HEK293 (cell line): ENCODE measurements at regions not wholly inside any gene's neighbourhood (a gene's known extent, or its start where the extent isn't known, plus 50 kb on each side); places are given as distances from the start of the nearest gene placed in this dataset.

Source experiments
- CTCF ChIA-PET: fragments of 350-600 bp; formaldehyde crosslinking; extraction: SDS; loops from one replicate; lab custom pipeline; 2021; ENCODE audit warnings: antibody characterized with exemption; lab: Yijun Ruan, JAX
- POLR2A ChIA-PET: fragments of 300-600 bp; formaldehyde crosslinking; extraction: SDS; loops from one replicate; lab custom pipeline; 2020; ENCODE audit warnings: antibody characterized with exemption, inconsistent platforms; lab: Yijun Ruan, JAX
- H3K27ac ChIP-seq: fragments of 200-500 bp; sonication (Bioruptor generic); 2 replicates; pipeline ENCODE4 v1.5.1; 2014; ENCODE audit warnings: low read depth, low read length, control low read depth, inconsistent platforms; ENCODE audit errors: extremely low read depth
- H3K36me3 ChIP-seq, 2 experiments: fragments of 200-500 bp in 1 of 2; sonication (Bioruptor generic) in 1 of 2; 1 replicate in 1 of 2; 2 replicates in 1 of 2; pipeline ENCODE4 v1.5.1; 2014 to 2017; ENCODE audit warnings: inconsistent platforms in 2 of 2, low read length in 2 of 2; ENCODE audit not compliant: control insufficient read depth in 2 of 2, insufficient read depth in 1 of 2
- H3K4me1 ChIP-seq: fragments of 200-500 bp; sonication (Bioruptor generic); 2 replicates; pipeline ENCODE4 v1.5.1; 2014; ENCODE audit warnings: mild to moderate bottlenecking, low read length, inconsistent platforms; ENCODE audit not compliant: control insufficient read depth, insufficient read depth
- H3K4me3 ChIP-seq: 2 replicates; pipeline ENCODE4 v1.5.1; 2011; ENCODE audit warnings: low read depth, mild to moderate bottlenecking, control low read depth, low read length, moderate library complexity
- H3K9me3 ChIP-seq: fragments of 200-500 bp; sonication (Bioruptor generic); 2 replicates; pipeline ENCODE4 v1.5.1; 2014; ENCODE audit warnings: low read depth, low read length, inconsistent platforms; ENCODE audit not compliant: control insufficient read depth, insufficient read depth
- ELK4 ChIP-seq: IDR thresholded peaks from 2 replicates; pipeline ENCODE4 v1.6.1; 2011; ENCODE audit warnings: mild to moderate bottlenecking, low read depth, low read length, borderline replicate concordance
- MEIS1 ChIP-seq: sonication (generic); formaldehyde crosslinking; IDR thresholded peaks from 2 replicates; pipeline ENCODE4 v1.8.1; 2022; ENCODE audit warnings: missing genetic modification reagents, mild to moderate bottlenecking, borderline replicate concordance
- MYNN ChIP-seq: fragments of 450-650 bp; formaldehyde crosslinking; IDR thresholded peaks from 2 replicates; pipeline ENCODE4 v1.5.1; 2016; ENCODE audit warnings: missing biosample characterization, missing genetic modification characterization, borderline replicate concordance
- OVOL3 ChIP-seq: fragments of 450-650 bp; formaldehyde crosslinking; IDR thresholded peaks from 2 replicates; pipeline ENCODE4 v1.5.1; 2016; ENCODE audit warnings: missing biosample characterization, missing genetic modification characterization
- SP3 ChIP-seq: fragments of 450-650 bp; formaldehyde crosslinking; IDR thresholded peaks from 2 replicates; pipeline ENCODE4 v1.5.1; 2016; ENCODE audit warnings: missing biosample characterization, missing genetic modification characterization
- TSHZ1 ChIP-seq: fragments of 450-650 bp; formaldehyde crosslinking; IDR thresholded peaks from 2 replicates; pipeline ENCODE4 v1.5.1; 2016; ENCODE audit warnings: missing biosample characterization, missing genetic modification characterization, borderline replicate concordance
- YY1 ChIP-seq: fragments of 450-650 bp; formaldehyde crosslinking; IDR thresholded peaks from 2 replicates; pipeline ENCODE4 v1.5.1; 2018; ENCODE audit warnings: missing biosample characterization, missing genetic modification characterization
- ZBTB6 ChIP-seq: fragments of 450-650 bp; formaldehyde crosslinking; IDR thresholded peaks from 2 replicates; pipeline ENCODE4 v1.5.1; 2017; ENCODE audit warnings: missing biosample characterization, missing genetic modification characterization
- ZBTB8A ChIP-seq: fragments of 450-650 bp; formaldehyde crosslinking; IDR thresholded peaks from 2 replicates; pipeline ENCODE4 v1.5.1; 2016; ENCODE audit warnings: missing biosample characterization, missing genetic modification characterization
- ZFP3 ChIP-seq: fragments of 450-650 bp; formaldehyde crosslinking; IDR thresholded peaks from 2 replicates; pipeline ENCODE4 v1.5.1; 2016; ENCODE audit warnings: low read depth, missing biosample characterization, missing genetic modification characterization
- ZFP69B ChIP-seq: fragments of 450-650 bp; formaldehyde crosslinking; IDR thresholded peaks from 2 replicates; pipeline ENCODE4 v1.5.1; 2016; ENCODE audit warnings: missing biosample characterization, missing genetic modification characterization
- ZNF114 ChIP-seq: fragments of 450-650 bp; formaldehyde crosslinking; IDR thresholded peaks from 2 replicates; pipeline ENCODE4 v1.5.0; 2017; ENCODE audit warnings: missing biosample characterization, missing genetic modification characterization
- ZNF274 ChIP-seq, 2 experiments: fragments of 200-500 bp in 1 of 2; fragments of 450-650 bp in 1 of 2; sonication (Bioruptor generic) in 1 of 2; formaldehyde crosslinking in 1 of 2; IDR thresholded peaks; 2 replicates each; pipeline versions ENCODE4 v1.5.1 to v1.6.1; 2014 to 2016; ENCODE audit warnings: borderline replicate concordance in 1 of 2, inconsistent platforms in 1 of 2, low read length in 1 of 2, missing biosample characterization in 1 of 2, missing genetic modification characterization in 1 of 2
- ZNF292 ChIP-seq: fragments of 450-650 bp; formaldehyde crosslinking; IDR thresholded peaks from 2 replicates; pipeline ENCODE4 v1.5.1; 2016; ENCODE audit warnings: low read depth, missing biosample characterization, missing genetic modification characterization, borderline replicate concordance
- ZNF311 ChIP-seq: fragments of 450-650 bp; formaldehyde crosslinking; IDR thresholded peaks from 2 replicates; pipeline ENCODE4 v1.5.1; 2017; ENCODE audit warnings: missing biosample characterization, missing genetic modification characterization, borderline replicate concordance
- ZNF350 ChIP-seq: fragments of 450-650 bp; formaldehyde crosslinking; IDR thresholded peaks from 2 replicates; pipeline ENCODE4 v1.5.0; 2017; ENCODE audit warnings: missing biosample characterization, mild to moderate bottlenecking, missing genetic modification characterization
- ZNF433 ChIP-seq: fragments of 450-650 bp; formaldehyde crosslinking; IDR thresholded peaks from 2 replicates; pipeline ENCODE4 v1.5.1; 2016; ENCODE audit warnings: missing biosample characterization, missing genetic modification characterization, low read depth
- ZNF473 ChIP-seq: fragments of 450-650 bp; formaldehyde crosslinking; IDR thresholded peaks from 2 replicates; pipeline ENCODE4 v1.5.1; 2017; ENCODE audit warnings: missing biosample characterization, missing genetic modification characterization
- ZNF521 ChIP-seq: fragments of 450-650 bp; formaldehyde crosslinking; IDR thresholded peaks from 2 replicates; pipeline ENCODE4 v1.5.1; 2017; ENCODE audit warnings: missing biosample characterization, mild to moderate bottlenecking, missing genetic modification characterization
- ZNF561 ChIP-seq: fragments of 450-650 bp; IDR thresholded peaks from 2 replicates; pipeline ENCODE4 v1.5.1; 2018; ENCODE audit warnings: missing biosample characterization, missing genetic modification characterization, borderline replicate concordance
- ZNF571 ChIP-seq: fragments of 450-650 bp; formaldehyde crosslinking; IDR thresholded peaks from 2 replicates; pipeline ENCODE4 v1.5.0; 2017; ENCODE audit warnings: missing biosample characterization, missing genetic modification characterization
- ZNF600 ChIP-seq: fragments of 450-650 bp; formaldehyde crosslinking; IDR thresholded peaks from 2 replicates; pipeline ENCODE4 v1.5.1; 2016; ENCODE audit warnings: missing biosample characterization, missing genetic modification characterization
- ZNF624 ChIP-seq: fragments of 450-650 bp; formaldehyde crosslinking; IDR thresholded peaks from 2 replicates; pipeline ENCODE4 v1.5.1; 2017; ENCODE audit warnings: missing biosample characterization, missing genetic modification characterization
- ZNF670 ChIP-seq: fragments of 450-650 bp; formaldehyde crosslinking; IDR thresholded peaks from 2 replicates; pipeline ENCODE4 v1.5.1; 2016; ENCODE audit warnings: missing biosample characterization, missing genetic modification characterization, low read depth
- ZNF843 ChIP-seq: fragments of 450-650 bp; formaldehyde crosslinking; IDR thresholded peaks from 2 replicates; pipeline ENCODE4 v1.5.1; 2016; ENCODE audit warnings: missing biosample characterization, missing genetic modification characterization
- TF ChIP-seq, protein P1 (sequence below): fragments of 450-650 bp; formaldehyde crosslinking; optimal IDR thresholded peaks from 2 replicates; pipeline ENCODE3; 2016; ENCODE audit warnings: missing biosample characterization, mild to moderate bottlenecking, missing genetic modification characterization
- TF ChIP-seq, protein P2 (sequence below): fragments of 450-650 bp; formaldehyde crosslinking; IDR thresholded peaks from 2 replicates; pipeline ENCODE4 v1.5.1; 2017; ENCODE audit warnings: missing biosample characterization, missing genetic modification characterization
- TF ChIP-seq, protein P3 (sequence below): fragments of 450-650 bp; formaldehyde crosslinking; IDR thresholded peaks from 2 replicates; pipeline ENCODE4 v1.5.1; 2016; ENCODE audit warnings: missing biosample characterization, missing genetic modification characterization

GRCh38 chr6:134732763-134733162, 217.1 kb downstream of the ALDH8A1 start:
- H3K27ac ChIP-seq = no peak overlapping the region
- POLR2A ChIA-PET = no interaction called here
- no peaks in the 10 kb centered on the region for H3K36me3 ChIP-seq
- H3K9me3 ChIP-seq = no peaks in the 10 kb centered on the region
- TF ChIP-seq, protein P1, sequence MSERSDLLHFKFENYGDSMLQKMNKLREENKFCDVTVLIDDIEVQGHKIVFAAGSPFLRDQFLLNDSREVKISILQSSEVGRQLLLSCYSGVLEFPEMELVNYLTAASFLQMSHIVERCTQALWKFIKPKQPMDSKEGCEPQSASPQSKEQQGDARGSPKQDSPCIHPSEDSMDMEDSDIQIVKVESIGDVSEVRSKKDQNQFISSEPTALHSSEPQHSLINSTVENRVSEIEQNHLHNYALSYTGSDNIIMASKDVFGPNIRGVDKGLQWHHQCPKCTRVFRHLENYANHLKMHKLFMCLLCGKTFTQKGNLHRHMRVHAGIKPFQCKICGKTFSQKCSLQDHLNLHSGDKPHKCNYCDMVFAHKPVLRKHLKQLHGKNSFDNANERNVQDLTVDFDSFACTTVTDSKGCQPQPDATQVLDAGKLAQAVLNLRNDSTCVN (tag by site-specific recombination) = no peak
- CTCF ChIA-PET = interaction anchor here (0.7 kb wide), 1 partner anchor 559 kb away, joined by 3 read pairs; no protein-coding TSS in a partner anchor
- H3K4me1 ChIP-seq = no peaks in the 10 kb centered on the region
- no peak overlapping the region for H3K4me3 ChIP-seq

DNA sequence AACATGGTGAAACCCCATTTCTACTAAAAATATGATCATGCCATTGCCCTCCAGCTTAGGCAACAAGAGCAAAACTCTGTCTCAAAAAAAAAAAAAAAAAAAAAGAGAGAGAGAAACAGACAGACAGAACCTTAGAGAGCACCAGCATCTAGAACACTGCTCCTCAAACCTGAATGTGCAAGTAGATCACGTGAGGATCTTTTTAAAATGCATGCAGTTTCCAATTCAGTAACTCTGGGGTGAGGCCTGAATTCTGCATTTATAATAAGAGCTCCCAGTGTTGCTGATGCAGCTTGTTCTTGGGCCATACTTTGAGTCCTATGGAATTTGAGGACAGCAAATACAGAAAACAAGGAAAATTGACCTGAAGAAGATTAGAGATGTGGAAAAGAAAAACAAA, 218.3 kb downstream of the ALDH8A1 start:
- CTCF ChIA-PET = no interaction called here

DNA sequence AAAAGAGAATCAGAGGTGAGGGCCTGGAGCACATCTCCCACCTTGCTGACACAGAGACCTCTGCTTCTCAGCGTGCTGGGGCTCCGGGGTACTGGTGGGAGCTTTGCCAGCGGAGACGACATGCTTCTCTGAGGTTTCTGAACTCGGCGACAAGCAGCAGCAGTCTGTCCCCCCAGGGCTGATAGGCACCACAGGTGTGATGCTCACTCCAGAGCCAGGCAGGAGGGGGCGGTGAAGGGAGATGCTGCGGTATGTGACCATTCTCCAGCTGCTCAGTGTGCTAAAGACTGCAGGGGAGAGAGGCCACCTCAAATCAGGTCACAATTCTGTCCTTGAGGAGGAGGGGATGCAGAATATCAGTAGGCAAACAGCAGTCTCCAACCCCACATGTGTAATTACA, 219.9 kb downstream of the ALDH8A1 start:
- Histone ChIP-seq H3K36me3 (no peaks in the 10 kb centered on the region), H3K4me1 (no peaks in the 10 kb centered on the region)
- POLR2A ChIA-PET = no interaction called here
- TF ChIP-seq MEIS1 (CRISPR knock-in tag) (no peak), TSHZ1 (tag by site-specific recombination) (no peak), YY1 (tag by site-specific recombination) (no peak), MYNN (no peak), ZNF624 (tag by site-specific recombination) (no peak), ZNF600 (tag by site-specific recombination) (no peak), SP3 (tag by site-specific recombination) (no peak), ZNF561 (no peak)
- TF ChIP-seq, protein P2, sequence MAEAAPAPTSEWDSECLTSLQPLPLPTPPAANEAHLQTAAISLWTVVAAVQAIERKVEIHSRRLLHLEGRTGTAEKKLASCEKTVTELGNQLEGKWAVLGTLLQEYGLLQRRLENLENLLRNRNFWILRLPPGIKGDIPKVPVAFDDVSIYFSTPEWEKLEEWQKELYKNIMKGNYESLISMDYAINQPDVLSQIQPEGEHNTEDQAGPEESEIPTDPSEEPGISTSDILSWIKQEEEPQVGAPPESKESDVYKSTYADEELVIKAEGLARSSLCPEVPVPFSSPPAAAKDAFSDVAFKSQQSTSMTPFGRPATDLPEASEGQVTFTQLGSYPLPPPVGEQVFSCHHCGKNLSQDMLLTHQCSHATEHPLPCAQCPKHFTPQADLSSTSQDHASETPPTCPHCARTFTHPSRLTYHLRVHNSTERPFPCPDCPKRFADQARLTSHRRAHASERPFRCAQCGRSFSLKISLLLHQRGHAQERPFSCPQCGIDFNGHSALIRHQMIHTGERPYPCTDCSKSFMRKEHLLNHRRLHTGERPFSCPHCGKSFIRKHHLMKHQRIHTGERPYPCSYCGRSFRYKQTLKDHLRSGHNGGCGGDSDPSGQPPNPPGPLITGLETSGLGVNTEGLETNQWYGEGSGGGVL (tag by site-specific recombination) = no peak
- TF ChIP-seq, all 188 proteins: peak for 0
- H3K27ac ChIP-seq = no peak overlapping the region
- CTCF ChIA-PET = interaction anchor here (0.6 kb wide), 1 partner anchor 255 kb away, joined by 4 read pairs; no protein-coding TSS in a partner anchor
- no peak overlapping the region for H3K4me3 ChIP-seq
- no peaks in the 10 kb centered on the region for H3K9me3 ChIP-seq

More for the DNA sequence above, 218.3 kb downstream of the ALDH8A1 start:
- no peaks in the 10 kb centered on the region for H3K36me3 ChIP-seq
- TF ChIP-seq ZNF311 (tag by site-specific recombination) = no peak
- no peak for TF ChIP-seq ELK4
- TF ChIP-seq, protein P3, sequence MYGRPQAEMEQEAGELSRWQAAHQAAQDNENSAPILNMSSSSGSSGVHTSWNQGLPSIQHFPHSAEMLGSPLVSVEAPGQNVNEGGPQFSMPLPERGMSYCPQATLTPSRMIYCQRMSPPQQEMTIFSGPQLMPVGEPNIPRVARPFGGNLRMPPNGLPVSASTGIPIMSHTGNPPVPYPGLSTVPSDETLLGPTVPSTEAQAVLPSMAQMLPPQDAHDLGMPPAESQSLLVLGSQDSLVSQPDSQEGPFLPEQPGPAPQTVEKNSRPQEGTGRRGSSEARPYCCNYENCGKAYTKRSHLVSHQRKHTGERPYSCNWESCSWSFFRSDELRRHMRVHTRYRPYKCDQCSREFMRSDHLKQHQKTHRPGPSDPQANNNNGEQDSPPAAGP (tag by site-specific recombination) = no peak
- TF ChIP-seq ZNF670 = no peak
- no peak for TF ChIP-seq ZBTB8A (tag by site-specific recombination)
- TF ChIP-seq ZNF350 = no peak
- no peak for TF ChIP-seq ZBTB6 (tag by site-specific recombination)
- no peak for TF ChIP-seq OVOL3 (tag by site-specific recombination)
- no peak for TF ChIP-seq ZFP69B (tag by site-specific recombination)
- no peak for TF ChIP-seq ZNF571
- TF ChIP-seq ZNF114 = no peak
- TF ChIP-seq ZFP3 (tag by site-specific recombination) = no peak
- no peak for TF ChIP-seq ZNF521 (tag by site-specific recombination)
- no peak for TF ChIP-seq ZNF843 (tag by site-specific recombination)
- no peak for TF ChIP-seq ZNF473 (tag by site-specific recombination)
- TF ChIP-seq ZNF292 (tag by site-specific recombination) = no peak
- TF ChIP-seq ZNF433 (tag by site-specific recombination) = no peak
- no peak for TF ChIP-seq ZNF274 (IDR thresholded peaks at IDR 0.05; ENCODE audit: low read length)
- TF ChIP-seq ZNF274 (tag by site-specific recombination; IDR thresholded peaks at IDR 0.05; ENCODE audit: borderline replicate concordance) = no peak
- no peak overlapping the region for H3K27ac ChIP-seq
- no peak overlapping the region for H3K4me3 ChIP-seq
- H3K9me3 ChIP-seq = no peaks in the 10 kb centered on the region
- H3K4me1 ChIP-seq = no peaks in the 10 kb centered on the region
- POLR2A ChIA-PET = no interaction called here
